ENCODE measurements at regions not wholly inside any gene's neighbourhood (a gene's known extent, or its start where the extent isn't known, plus 50 kb on each side); places are given as distances from the start of the nearest gene placed in this dataset.

GRCh38 chr2:102081243-102081522 is 61.4 kb upstream of the IL1R1 start:
- peak overlapping the region in 1 of 2 donors; percentile 44 for H3K27ac ChIP-seq (ENCODE audit: low read depth in 1 of 2, low read length in 2 of 2)
- H3K4me3 ChIP-seq (replicated peaks in 1 of 3; ENCODE audit: low read depth in 2 of 3, low read length in 3 of 3), result peak overlapping the region in 1 of 3 experiments; percentile 4
- peaks cover 34 to 44% of the 10 kb centered on the region in 2 donors for H3K4me1 ChIP-seq (ENCODE audit: control insufficient read depth in 1 of 2, insufficient read depth in 2 of 2, low read length in 2 of 2)
- H3K79me2 ChIP-seq (ENCODE audit: insufficient read depth, low read length), result no peaks in the 10 kb centered on the region
- H3K36me3 ChIP-seq (replicated peaks in 1 of 2; ENCODE audit: control insufficient read depth in 1 of 2, insufficient read depth in 2 of 2, low read length in 2 of 2), result no peaks in the 10 kb centered on the region
- Mint-ChIP-seq H3K9me3 (no peaks in the 10 kb centered on the region), H3K4me3 (no peak overlapping the region), H3K27me3 (ENCODE audit: low read depth in 3 of 3) (peaks cover 0 to 8% (median 2%) of the 10 kb centered on the region in 3 donors), H3K36me3 (peaks cover 0 to 2% of the 10 kb centered on the region in 2 donors), H3K4me1 (peaks cover 39% of the 10 kb centered on the region), H3K27ac (peak overlapping the region in 6 of 7 donors; percentile 33 to 100 (median 81))
- no peak overlapping the region for H3K9ac ChIP-seq (ENCODE audit: insufficient read depth, low read length, poor library complexity, severe bottlenecking)
- intact Hi-C loops (cut with micrococcal nuclease), result loop anchor here in 1 of 2 donors (5.0 kb wide), 2 partner anchors 59 to 161 kb away; no protein-coding TSS in a partner anchor
- H3K9me3 ChIP-seq (replicated peaks in 1 of 2; ENCODE audit: control insufficient read depth in 1 of 2, insufficient read depth in 1 of 2, low read length in 2 of 2), result no peaks in the 10 kb centered on the region
- no peaks in the 10 kb centered on the region for H4K20me1 ChIP-seq (ENCODE audit: insufficient read depth, low read length)
- no peaks in the 10 kb centered on the region for H3K27me3 ChIP-seq (ENCODE audit: control insufficient read depth in 2 of 2, insufficient read depth in 2 of 2, low read length in 2 of 2)
- no peak for TF ChIP-seq CTCF (IDR thresholded peaks at IDR 0.05)
- DNase-seq, result no peak
- peak overlapping the region; percentile 48 for H2AFZ ChIP-seq (ENCODE audit: insufficient read depth, low read depth, low read length, poor library complexity, severe bottlenecking)
- H3K4me2 ChIP-seq (replicated peaks; ENCODE audit: extremely low read depth, low read length, poor library complexity, severe bottlenecking), result no peak overlapping the region
- 33% methylated on average over 1 of the region's 2 CpGs for WGBS (ENCODE audit: insufficient coverage)

DNA sequence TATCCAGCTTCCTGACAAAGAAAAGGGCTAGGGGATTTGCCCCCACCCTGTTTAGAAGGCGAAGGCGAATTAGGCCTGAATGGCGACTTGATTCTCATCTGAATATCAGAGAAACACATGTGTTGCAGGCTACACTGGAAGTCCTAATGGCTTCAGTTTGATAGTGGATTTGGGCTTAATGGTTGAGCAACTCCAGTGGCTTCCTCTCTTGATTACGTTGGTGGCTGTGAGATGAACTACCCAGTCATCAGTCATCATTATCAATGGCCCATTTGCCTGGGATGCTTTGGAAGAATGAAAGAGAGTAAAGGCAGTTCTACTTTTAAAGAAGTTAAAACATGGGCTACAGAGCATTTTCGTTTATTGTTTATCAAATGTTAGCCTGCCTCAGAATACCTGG is 60.9 kb upstream of the IL1R1 start:
- Mint-ChIP-seq H3K27ac (peak overlapping the region in 6 of 7 donors; percentile 33 to 100 (median 81)), H3K4me1 (peaks cover 39% of the 10 kb centered on the region), H3K36me3 (peaks cover 0 to 2% of the 10 kb centered on the region in 2 donors), H3K9me3 (no peaks in the 10 kb centered on the region), H3K4me3 (no peak overlapping the region), H3K27me3 (ENCODE audit: low read depth in 3 of 3) (peaks cover 0 to 8% (median 2%) of the 10 kb centered on the region in 3 donors)
- Histone ChIP-seq H3K9ac (ENCODE audit: insufficient read depth, low read length, poor library complexity, severe bottlenecking) (no peak overlapping the region), H3K9me3 (replicated peaks in 1 of 2; ENCODE audit: control insufficient read depth in 1 of 2, insufficient read depth in 1 of 2, low read length in 2 of 2) (no peaks in the 10 kb centered on the region), H3K36me3 (replicated peaks in 1 of 2; ENCODE audit: control insufficient read depth in 1 of 2, insufficient read depth in 2 of 2, low read length in 2 of 2) (no peaks in the 10 kb centered on the region), H3K4me3 (replicated peaks in 1 of 3; ENCODE audit: low read depth in 2 of 3, low read length in 3 of 3) (peak overlapping the region in 1 of 3 experiments; percentile 4), H3K79me2 (ENCODE audit: insufficient read depth, low read length) (no peaks in the 10 kb centered on the region), H3K27ac (ENCODE audit: low read depth in 1 of 2, low read length in 2 of 2) (peak overlapping the region in 1 of 2 donors; percentile 44), H4K20me1 (ENCODE audit: insufficient read depth, low read length) (no peaks in the 10 kb centered on the region), H2AFZ (ENCODE audit: insufficient read depth, low read depth, low read length, poor library complexity, severe bottlenecking) (peak overlapping the region; percentile 48), H3K4me1 (ENCODE audit: control insufficient read depth in 1 of 2, insufficient read depth in 2 of 2, low read length in 2 of 2) (peaks cover 34 to 44% of the 10 kb centered on the region in 2 donors), H3K27me3 (ENCODE audit: control insufficient read depth in 2 of 2, insufficient read depth in 2 of 2, low read length in 2 of 2) (no peaks in the 10 kb centered on the region), H3K4me2 (replicated peaks; ENCODE audit: extremely low read depth, low read length, poor library complexity, severe bottlenecking) (peak overlapping the region; percentile 2)
- 76% methylated on average over 4 of the region's 5 CpGs for WGBS (ENCODE audit: insufficient coverage)
- no peak for TF ChIP-seq CTCF (IDR thresholded peaks at IDR 0.05)
- peak; percentile 44 to 71 (median 70) for DNase-seq
- intact Hi-C loops (cut with micrococcal nuclease), result loop anchor here in 1 of 2 donors (5.0 kb wide), 2 partner anchors 59 to 161 kb away; no protein-coding TSS in a partner anchor
